HG02678 (cell line): ENCODE measurements at regions not wholly inside any gene's neighbourhood (a gene's known extent, or its start where the extent isn't known, plus 50 kb on each side); places are given as distances from the start of the nearest gene placed in this dataset.

Experiments
- ATAC-seq: cut with Tn5 transposase; IDR thresholded peaks from one replicate; pipeline ENCODE4 v1.9.1; 2021; ENCODE audit warnings: mild to moderate bottlenecking, moderate library complexity; ENCODE audit not compliant: unreplicated experiment

DNA sequence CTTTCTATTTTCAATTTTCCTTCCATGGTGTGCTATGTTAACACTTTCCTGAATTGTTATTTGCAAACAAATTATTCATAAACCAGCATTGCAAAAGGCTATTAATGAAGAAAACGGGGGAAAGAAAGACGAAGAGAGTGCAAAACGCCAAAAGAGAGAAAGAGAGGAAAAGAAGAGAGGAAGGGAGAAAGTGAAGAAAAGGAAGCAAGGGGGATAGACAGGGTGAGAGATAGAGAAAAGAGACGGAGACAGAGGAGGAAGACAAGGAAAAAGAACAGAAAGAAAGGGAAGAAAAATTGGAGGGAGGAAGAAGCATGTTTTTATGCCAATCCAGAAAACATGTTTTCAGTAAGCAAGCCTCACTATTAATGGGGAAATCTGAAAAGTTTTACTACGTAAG is 310.6 kb downstream of the TFEC start:
- no peak for ATAC-seq

GRCh38 chr7:115709664-115710063 is 320.9 kb downstream of the TFEC start:
- no peak for ATAC-seq

GRCh38 chr7:115708013-115708341 is 322.6 kb downstream of the TFEC start:
- ATAC-seq = no peak

DNA sequence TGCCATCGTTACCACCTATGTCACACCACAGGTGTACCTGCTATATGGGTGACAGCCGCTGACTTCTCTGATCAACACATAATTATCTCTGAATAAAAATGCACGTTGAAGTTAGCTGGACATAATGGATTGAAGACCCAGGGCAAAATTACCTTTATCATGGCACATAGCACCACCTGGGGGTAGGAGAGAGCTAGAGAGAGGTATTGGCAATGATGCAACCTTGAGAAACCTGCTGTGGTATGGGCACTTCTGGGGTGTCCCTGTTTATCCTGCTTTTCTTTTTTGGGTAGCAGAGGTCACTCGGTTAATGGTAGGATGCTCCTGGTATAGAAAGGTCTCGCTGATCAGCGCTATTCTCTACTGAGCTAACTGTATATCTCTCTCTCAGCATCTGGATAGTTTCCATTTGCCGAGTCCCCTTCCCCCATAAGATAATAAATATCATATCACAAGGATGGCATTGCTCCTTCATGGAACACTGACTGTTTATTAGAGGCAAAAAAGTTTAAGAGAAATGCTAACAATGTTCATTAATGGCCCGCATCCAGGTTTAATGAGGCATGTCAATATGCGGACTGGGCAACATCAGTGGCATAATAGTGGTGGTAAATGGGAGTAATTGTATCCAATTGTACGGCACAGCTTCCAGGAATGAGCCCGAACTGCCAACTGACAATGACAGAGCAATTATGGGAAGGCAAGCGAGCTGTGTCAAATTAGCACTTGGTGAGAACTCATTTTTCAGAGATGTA is 323.1 kb downstream of the TFEC start:
- no peak for ATAC-seq

DNA sequence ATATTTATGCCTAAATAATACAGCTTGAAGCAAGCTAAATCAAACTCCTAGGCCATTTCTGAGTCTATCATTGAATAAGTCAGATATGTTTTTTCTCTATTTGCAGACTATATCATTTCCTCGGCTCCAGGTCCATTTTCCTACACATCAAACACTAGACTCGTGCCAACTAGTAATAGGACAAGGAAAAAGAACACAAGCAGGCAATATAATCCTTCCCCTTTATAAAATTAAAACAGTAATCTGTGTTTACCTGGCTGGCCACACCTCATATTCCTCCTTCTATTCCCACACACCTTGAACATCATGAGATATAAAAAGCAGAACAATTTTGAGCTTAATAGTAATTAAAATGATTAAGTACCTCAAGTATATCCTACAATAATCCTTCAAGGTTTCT is 325.7 kb downstream of the TFEC start:
- no peak for ATAC-seq

GRCh38 chr7:115701141-115701540 is 329.4 kb downstream of the TFEC start:
- no peak for ATAC-seq

GRCh38 chr7:115694424-115694823 is 336.1 kb downstream of the TFEC start:
- ATAC-seq = no peak

GRCh38 chr7:115693779-115694178 is 336.8 kb downstream of the TFEC start:
- no peak for ATAC-seq

DNA sequence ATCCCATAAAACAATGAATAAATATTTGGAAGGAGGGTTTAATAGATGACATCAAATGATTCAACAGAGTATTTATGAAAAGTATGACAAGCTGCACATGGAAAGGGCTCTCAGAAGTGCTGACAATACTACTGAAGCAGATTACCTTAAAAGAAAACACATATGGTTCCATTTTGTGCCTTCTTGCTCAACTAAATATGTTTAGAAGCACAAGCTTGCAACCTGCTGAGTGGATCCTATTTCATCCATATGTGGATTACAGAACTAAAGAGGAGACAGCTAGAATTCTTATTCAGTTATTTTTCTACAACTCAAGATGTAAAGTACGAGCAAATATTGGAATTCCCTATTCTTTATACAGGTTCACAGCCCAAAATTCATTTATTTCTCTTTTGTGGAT is 340.6 kb downstream of the TFEC start:
- no peak for ATAC-seq

DNA sequence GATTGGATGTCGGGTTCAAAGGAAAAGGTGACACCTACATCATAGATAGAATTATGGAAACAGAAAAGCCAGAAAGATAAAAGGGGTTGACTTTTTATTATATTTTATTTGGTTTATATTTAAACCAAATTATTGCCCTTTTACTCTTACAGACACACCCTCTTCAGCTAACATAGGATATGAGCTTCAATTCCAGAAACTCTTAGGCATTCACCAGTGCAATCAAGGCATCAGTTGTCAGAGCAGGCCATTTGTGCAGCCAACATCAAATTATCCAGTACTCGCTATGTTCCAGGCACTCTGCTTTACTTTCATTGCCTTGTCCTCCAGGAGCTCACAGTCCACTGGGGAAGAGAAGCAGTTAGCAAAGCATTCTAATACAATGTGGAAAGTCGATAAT is 347.5 kb downstream of the TFEC start:
- ATAC-seq = no peak

DNA sequence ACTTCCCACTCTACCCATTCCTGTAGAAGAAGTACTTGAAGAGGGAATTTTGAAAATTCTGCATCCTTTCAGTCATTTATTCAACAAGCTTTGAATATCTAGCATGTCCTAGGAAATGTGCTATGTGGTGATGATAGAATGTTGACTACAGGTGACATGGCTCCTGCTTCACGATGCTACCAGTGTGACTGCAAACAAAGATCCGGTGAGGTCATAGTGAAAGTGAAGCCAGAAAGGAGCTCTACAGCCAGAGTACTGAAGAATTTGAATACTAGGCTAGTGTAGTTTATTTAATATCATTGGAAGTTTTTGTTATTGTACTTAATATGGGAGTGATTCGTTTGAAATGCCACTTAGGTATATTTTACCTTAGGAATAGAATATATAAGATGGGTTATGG is 348.1 kb downstream of the TFEC start:
- ATAC-seq = no peak

- no peak for ATAC-seq
Measured at GRCh38 chr7:115680921-115681320, 349.6 kb downstream of the TFEC start.

DNA sequence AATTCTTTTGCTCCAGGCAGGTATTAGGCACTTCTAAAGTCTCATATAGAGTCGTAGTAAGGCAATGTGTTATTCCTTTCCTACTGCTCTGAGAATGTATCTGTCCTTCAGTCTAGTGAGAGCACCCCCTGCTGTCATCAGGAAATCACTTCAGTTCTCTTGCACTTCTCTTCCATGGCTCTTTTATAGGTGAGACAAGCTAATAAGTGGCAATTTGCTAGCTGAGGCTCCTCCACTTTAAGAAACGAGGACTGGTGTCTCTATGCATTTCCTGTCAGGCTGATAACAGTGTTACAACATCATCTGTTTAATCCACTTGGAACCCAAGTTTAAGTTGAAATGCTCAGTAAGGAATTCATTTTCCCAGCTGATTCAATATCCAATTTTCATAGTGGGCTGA is 350.6 kb downstream of the TFEC start:
- ATAC-seq = peak; percentile 60

- ATAC-seq = no peak
Measured at GRCh38 chr7:115679423-115679822, 351.1 kb downstream of the TFEC start.

GRCh38 chr7:115678086-115678982 is 352.2 kb downstream of the TFEC start:
- no peak for ATAC-seq

- ATAC-seq = no peak
Measured at GRCh38 chr7:115676707-115677106, 353.9 kb downstream of the TFEC start.

DNA sequence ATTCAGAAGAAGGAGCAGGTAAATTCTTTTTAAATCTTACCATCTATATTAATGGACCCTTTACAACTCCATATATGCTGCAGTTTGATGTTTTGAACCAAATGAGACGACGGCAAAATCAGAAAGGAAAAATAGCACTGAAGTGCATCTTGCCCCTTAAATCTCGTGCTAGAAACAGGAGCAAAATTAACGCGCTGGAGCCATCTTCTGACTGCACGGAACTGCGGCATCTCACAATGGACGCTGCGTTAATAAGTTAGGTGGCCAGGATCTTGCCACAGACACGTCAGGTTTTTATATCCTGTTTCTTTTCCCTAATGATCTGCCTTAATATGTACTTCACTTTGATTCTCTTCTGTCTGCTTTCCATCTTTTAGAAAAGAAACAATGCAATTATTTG is 354.5 kb downstream of the TFEC start:
- ATAC-seq = no peak

GRCh38 chr7:115674467-115675024 is 356.0 kb downstream of the TFEC start:
- no peak for ATAC-seq

GRCh38 chr7:115672024-115672423 is 358.5 kb downstream of the TFEC start:
- ATAC-seq = no peak

DNA sequence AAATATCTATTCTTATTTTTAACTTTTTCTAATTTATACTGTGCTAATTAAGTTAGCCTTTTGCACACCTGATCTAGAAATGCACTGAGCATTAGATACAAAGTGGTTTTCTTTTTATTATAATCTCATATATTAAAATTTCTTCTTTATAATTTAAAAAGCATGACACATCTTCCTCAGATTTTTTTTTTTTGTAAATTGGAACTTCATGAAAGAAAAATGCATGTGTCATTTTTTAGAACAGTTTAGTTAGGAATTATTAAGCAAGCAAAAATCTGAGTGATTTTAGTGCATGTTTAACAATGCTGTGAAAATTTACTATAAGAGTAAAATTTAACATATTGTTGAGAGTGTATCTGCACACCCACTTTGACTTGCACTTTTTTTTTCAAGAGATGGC is 367.9 kb downstream of the TFEC start:
- ATAC-seq = no peak

DNA sequence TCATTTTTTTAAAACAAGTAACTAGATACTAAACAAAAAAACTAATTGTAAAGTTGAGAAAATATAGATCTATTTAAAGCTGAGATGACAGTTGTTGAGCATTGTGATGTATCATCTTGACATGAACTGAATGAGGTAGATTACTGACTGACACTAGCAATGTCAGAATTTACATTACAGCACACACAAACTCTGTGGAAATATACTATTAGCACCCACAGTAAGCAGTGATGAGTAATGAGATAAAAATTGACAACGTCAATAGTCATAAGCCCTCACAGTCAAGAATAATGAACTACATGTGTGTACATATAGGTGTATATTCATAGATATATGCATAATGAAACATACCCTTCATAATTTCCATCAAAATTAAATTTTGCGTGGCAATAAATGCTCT is 368.4 kb downstream of the TFEC start:
- no peak for ATAC-seq

GRCh38 chr7:115658223-115658622 is 372.3 kb downstream of the TFEC start:
- no peak for ATAC-seq
